GM18505 (cell line): ENCODE measurements at regions not wholly inside any gene's neighbourhood (a gene's known extent, or its start where the extent isn't known, plus 50 kb on each side); places are given as distances from the start of the nearest gene placed in this dataset.

Experiments used
- ATAC-seq: cut with Tn5 transposase; IDR thresholded peaks from one replicate; pipeline ENCODE4 v1.9.1; 2021; ENCODE audit not compliant: unreplicated experiment
- POLR2A ChIP-seq: IDR thresholded peaks from 4 replicates; pipeline ENCODE4 v1.6.1; 2011; ENCODE audit warnings: borderline replicate concordance; ENCODE audit not compliant: insufficient read depth, insufficient read length; ENCODE audit errors: extremely low read depth

- ATAC-seq: no peak
- TF ChIP-seq POLR2A: no peak
Observed at GRCh38 chr1:80050523-80050922, 1044.0 kb upstream of the ADGRL4 start.

GRCh38 chr1:80050085-80050484 lies 1043.6 kb upstream of the ADGRL4 start:
- TF ChIP-seq POLR2A: no peak
- no peak for ATAC-seq

GRCh38 chr1:80048716-80049115 lies 1042.2 kb upstream of the ADGRL4 start:
- TF ChIP-seq POLR2A: no peak
- ATAC-seq: no peak

GRCh38 chr1:80047791-80048190 lies 1041.3 kb upstream of the ADGRL4 start:
- ATAC-seq: no peak
- no peak for TF ChIP-seq POLR2A

- no peak for ATAC-seq
Observed at GRCh38 chr1:80044662-80045061, 1038.1 kb upstream of the ADGRL4 start.

GRCh38 chr1:80036690-80037432 lies 1030.3 kb upstream of the ADGRL4 start:
- no peak for TF ChIP-seq POLR2A
- no peak for ATAC-seq

More at GRCh38 chr1:80044662-80045061, 1038.1 kb upstream of the ADGRL4 start:
- no peak for TF ChIP-seq POLR2A

- TF ChIP-seq POLR2A: no peak
- ATAC-seq: no peak
Observed at GRCh38 chr1:80023358-80023757, 1016.8 kb upstream of the ADGRL4 start.

- ATAC-seq: no peak
- TF ChIP-seq POLR2A: no peak
Observed at GRCh38 chr1:80021891-80022290, 1015.4 kb upstream of the ADGRL4 start.

- no peak for ATAC-seq
- TF ChIP-seq POLR2A: no peak
Observed at GRCh38 chr1:80018348-80018747, 1011.8 kb upstream of the ADGRL4 start.

GRCh38 chr1:80008934-80009333 lies 1002.4 kb upstream of the ADGRL4 start:
- no peak for ATAC-seq
- no peak for TF ChIP-seq POLR2A

GRCh38 chr1:80003250-80003649 lies 996.7 kb upstream of the ADGRL4 start:
- no peak for TF ChIP-seq POLR2A
- ATAC-seq: no peak

- no peak for TF ChIP-seq POLR2A
- no peak for ATAC-seq
Observed at GRCh38 chr1:79988401-79988800, 981.9 kb upstream of the ADGRL4 start.

GRCh38 chr1:79982211-79982610 lies 975.7 kb upstream of the ADGRL4 start:
- no peak for TF ChIP-seq POLR2A
- no peak for ATAC-seq

- ATAC-seq: no peak
- TF ChIP-seq POLR2A: no peak
Observed at GRCh38 chr1:79981481-79981880, 975.0 kb upstream of the ADGRL4 start.
